ENCODE measurements at regions not wholly inside any gene's neighbourhood (a gene's known extent, or its start where the extent isn't known, plus 50 kb on each side); places are given as distances from the start of the nearest gene placed in this dataset.

- no peak for DNase-seq (ENCODE audit: low read depth in 4 of 4, low spot score in 2 of 4)
These were observed 234.5 kb downstream of the PAX3 start for GRCh38 chr2:222064286-222064685.

DNA sequence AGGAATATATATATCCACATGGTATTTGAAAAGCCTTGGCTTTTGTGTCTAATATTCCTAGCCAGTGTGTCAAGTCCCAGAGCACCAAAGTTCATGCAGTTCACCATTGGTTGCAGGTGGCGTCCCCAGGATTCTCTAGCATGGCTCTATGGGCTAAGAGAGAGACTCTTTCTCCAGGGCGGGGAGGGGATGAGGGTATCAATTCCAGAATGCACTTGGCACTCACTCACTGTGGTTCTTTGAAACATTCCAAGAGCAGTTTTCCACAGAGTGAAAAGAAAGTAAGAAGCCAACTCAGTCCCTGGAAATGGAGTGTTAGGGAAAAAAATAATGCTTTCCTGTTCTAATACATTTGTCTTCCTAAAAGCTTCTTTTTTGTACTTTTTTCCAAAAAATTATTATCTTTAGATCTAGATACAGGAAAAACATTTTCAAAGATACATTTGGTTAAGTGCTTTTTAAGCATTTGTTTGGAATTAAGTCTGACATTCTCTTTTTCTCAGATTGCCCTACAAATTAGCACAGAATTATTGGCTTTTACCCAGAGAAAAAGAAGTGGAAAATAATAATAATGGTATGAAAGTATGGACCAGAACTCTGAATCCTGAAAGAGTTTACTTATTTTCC lies 239.9 kb downstream of the PAX3 start:
- no peak for DNase-seq (ENCODE audit: low read depth in 4 of 4, low spot score in 2 of 4)

- DNase-seq (ENCODE audit: low read depth in 4 of 4, low spot score in 2 of 4), result no peak
These were observed 241.3 kb downstream of the PAX3 start for GRCh38 chr2:222057347-222058073.

DNA sequence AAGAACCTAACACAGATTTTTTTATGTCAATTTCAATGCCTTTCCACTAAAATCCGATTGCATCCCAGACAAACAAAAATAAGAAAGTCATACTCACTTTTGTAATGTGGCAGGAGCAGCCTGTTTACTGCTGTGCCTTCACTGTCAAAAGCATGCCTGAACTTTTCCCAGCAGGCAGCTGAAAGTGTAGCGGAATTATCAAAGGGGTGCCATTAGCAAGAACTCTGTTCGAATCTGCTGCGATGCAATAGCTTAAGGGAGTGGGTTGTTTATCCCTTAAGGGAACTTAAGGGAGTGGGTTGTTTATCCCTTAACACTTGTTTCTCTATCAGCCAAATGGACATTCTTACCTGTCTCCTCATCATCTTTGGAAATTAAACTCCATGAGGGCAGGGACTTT lies 243.5 kb downstream of the PAX3 start:
- DNase-seq (ENCODE audit: low read depth in 4 of 4, low spot score in 2 of 4), result no peak

GRCh38 chr2:222054813-222055212 lies 244.0 kb downstream of the PAX3 start:
- no peak for DNase-seq (ENCODE audit: low read depth in 4 of 4, low spot score in 2 of 4)

GRCh38 chr2:222052934-222053367 lies 245.8 kb downstream of the PAX3 start:
- DNase-seq (ENCODE audit: low read depth in 4 of 4, low spot score in 2 of 4), result no peak

GRCh38 chr2:222050981-222051380 lies 247.8 kb downstream of the PAX3 start:
- DNase-seq (ENCODE audit: low read depth in 4 of 4, low spot score in 2 of 4), result no peak

- DNase-seq (ENCODE audit: low read depth in 4 of 4, low spot score in 2 of 4), result no peak
These were observed 248.9 kb downstream of the PAX3 start for GRCh38 chr2:222049946-222050345.

- no peak for DNase-seq (ENCODE audit: low read depth in 4 of 4, low spot score in 2 of 4)
These were observed 254.9 kb downstream of the PAX3 start for GRCh38 chr2:222043897-222044296.

GRCh38 chr2:222042666-222043065 lies 256.1 kb downstream of the PAX3 start:
- DNase-seq (ENCODE audit: low read depth in 4 of 4, low spot score in 2 of 4), result no peak

DNA sequence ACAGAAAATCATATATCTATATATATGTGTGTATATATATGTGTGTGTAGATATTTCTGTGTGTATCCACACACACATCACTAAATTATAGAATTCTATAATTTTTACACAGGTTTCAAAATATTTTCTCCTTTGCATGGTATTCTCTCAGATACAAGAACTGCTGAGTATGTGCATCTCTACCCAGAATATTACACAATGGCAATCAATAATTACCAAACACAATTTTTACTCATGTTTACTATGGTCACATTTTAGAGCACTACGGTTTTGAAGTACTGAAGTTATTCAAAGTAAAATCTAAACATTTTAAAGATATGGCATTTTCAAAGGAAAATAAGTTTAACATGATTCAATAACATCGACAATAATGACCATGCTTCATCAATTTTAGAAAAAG lies 258.5 kb downstream of the PAX3 start:
- no peak for DNase-seq (ENCODE audit: low read depth in 4 of 4, low spot score in 2 of 4)

DNA sequence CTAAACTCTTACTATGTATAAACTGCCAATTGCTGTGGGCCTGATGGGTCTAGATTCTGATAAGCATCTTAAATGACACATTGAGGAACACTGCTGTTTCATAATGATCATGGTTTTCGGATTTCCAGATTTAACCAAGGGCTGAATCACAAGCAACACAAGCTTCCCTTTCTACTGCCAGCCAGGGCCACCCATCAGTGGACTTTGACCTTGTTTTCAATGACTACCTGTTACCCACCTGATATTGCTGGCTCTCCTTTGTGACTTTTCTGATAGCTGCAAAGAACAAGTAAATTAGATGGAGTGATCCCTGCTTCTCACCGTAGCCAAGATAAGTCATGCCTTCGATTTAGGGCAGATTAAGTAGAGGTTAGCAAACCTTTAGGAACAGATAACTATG lies 259.0 kb downstream of the PAX3 start:
- no peak for DNase-seq (ENCODE audit: low read depth in 4 of 4, low spot score in 2 of 4)

DNA sequence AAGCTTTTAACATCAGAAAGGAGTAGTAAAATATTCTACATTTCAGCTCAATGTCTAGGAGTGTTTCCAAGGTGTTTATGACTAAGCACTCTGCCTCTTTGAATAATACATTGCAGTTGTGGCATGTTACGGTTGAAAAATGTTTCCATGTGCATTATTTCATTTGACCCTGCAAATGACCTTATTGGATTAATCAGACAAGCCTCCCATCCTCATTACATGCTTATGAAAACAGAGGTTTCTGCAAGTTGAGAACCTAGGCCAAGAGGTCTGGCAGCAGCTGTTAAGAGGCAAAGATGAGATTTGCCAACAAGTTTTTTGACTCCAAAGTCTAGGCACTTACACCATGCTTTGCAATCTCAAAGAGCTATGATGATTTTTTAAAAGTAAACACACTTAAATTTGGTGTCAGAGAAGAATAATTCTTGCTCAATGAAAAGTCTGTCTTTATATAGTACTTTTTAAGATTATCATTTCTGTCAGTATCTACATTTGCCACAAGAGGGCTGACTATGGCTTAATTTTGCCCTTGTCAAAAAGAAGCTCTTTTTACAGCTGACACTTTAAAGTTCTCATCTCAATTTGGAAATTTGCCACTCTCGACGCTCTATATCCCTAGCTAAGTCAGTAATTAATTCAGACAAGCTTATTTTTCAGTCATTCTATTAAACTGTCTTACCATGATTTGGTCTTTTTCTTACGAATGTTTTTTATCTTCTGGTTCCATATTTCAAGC lies 260.6 kb downstream of the PAX3 start:
- DNase-seq (ENCODE audit: low read depth in 4 of 4, low spot score in 2 of 4), result no peak

GRCh38 chr2:222037211-222037610 lies 261.6 kb downstream of the PAX3 start:
- DNase-seq (ENCODE audit: low read depth in 4 of 4, low spot score in 2 of 4), result no peak

DNA sequence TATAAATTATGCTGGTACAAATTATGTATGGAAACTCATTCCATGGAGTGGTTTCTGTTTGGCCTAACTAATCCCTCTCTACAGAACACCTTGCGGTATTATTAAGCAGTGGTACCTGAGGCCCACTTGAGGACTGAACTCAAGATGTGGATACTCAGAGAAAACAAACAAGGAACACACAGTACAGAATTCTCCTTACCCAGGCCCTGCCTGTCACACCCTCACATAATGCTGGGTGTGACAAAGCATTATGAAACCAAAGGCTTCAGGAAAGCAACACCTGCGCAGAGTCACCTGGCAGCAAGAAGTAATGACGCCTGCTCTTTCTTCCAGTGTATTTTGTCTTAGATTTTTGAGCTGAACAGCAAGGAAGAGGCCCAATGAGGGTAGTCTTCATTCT lies 264.7 kb downstream of the PAX3 start:
- DNase-seq (ENCODE audit: low read depth in 4 of 4, low spot score in 2 of 4), result no peak

GRCh38 chr2:222033541-222033940 lies 265.3 kb downstream of the PAX3 start:
- DNase-seq (ENCODE audit: low read depth in 4 of 4, low spot score in 2 of 4), result no peak

- DNase-seq (ENCODE audit: low read depth in 4 of 4, low spot score in 2 of 4), result no peak
These were observed 272.9 kb downstream of the PAX3 start for GRCh38 chr2:222025881-222026271.

- peak in 1 of 4 donors; percentile 38 for DNase-seq (ENCODE audit: low read depth in 4 of 4, low spot score in 2 of 4)
These were observed 273.6 kb downstream of the PAX3 start for GRCh38 chr2:222024932-222025880.

DNA sequence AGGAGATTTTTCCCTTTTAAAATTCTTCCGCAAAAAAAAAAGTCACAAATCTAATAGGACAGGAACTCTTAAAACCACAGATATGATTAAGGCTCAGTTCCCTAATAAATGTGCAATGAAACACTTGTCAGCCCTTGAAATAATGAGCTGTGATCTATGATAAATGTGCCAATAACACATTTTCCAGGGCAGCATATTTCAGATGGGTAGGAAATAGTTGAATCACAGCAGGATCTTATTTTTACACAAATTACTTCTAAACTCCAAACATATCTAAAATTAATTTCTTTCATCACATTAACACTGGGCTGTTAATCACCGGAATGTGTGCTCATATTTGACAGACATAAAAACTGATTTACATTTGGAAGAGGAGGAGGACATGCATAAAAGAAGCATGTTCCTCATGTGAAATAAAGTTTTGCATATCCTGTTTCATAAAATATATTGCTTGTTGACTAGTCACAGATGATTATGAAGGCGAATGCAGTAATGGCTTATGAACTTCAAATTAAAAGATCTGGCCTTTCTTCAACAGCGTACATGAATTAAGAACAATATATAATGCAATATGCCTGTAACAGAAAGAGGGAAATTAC lies 281.4 kb downstream of the PAX3 start:
- no peak for DNase-seq (ENCODE audit: low read depth in 4 of 4, low spot score in 2 of 4)

DNA sequence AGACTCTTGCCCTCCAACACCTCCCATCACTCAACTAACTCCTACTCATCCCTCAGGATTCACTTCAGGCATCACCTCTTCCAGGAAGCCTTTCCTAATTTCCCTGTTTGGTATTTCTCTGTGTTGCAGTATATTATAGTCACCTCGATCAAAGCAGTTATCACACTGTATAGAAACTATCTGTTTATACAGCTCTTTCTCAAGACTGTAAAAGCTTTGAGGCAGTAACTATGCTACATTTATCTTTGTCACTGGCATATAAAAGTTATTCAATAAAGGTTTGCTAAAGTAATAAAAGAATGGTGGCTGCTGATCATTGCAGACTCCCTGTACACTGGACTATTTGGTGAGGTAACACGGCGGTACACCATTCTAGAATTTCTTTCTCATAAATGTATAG lies 284.9 kb downstream of the PAX3 start:
- DNase-seq (ENCODE audit: low read depth in 4 of 4, low spot score in 2 of 4), result no peak
